ENCODE measurements at regions not wholly inside any gene's neighbourhood (a gene's known extent, or its start where the extent isn't known, plus 50 kb on each side); places are given as distances from the start of the nearest gene placed in this dataset.
A peak's percentile ranks its signal among the peaks of the same experiment; 100 is the strongest.

DNA sequence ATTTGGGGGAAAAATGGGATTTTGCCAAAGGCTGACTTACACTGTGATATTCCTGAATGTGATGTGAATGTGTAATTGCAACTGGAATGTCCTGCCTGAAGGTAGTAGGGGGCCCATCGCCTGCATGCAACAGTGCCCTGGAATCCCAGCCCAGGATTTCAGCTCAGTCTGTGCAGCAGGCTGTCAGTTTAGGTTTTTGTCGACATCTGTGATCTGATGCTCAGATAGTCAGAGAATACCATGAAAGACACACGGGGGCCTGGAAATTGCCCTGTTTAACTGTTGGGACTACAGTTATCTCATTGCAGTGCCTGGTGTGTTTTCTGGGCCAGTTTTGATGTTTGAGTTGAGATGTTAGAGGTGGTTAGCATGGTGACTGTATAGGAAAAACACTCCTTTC is 84.5 kb upstream of the HK2 start:
- TF ChIP-seq MYC (IDR thresholded peaks at IDR 0.05; ENCODE audit: low read depth, low read length) (no peak), POLR2A (IDR thresholded peaks at IDR 0.05; ENCODE audit: extremely low read depth, insufficient read length) (no peak)
- TF ChIP-seq, protein P1, sequence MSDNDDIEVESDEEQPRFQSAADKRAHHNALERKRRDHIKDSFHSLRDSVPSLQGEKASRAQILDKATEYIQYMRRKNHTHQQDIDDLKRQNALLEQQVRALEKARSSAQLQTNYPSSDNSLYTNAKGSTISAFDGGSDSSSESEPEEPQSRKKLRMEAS (IDR thresholded peaks at IDR 0.05; ENCODE audit: low read depth, low read length), result no peak
- TF ChIP-seq, protein P2, sequence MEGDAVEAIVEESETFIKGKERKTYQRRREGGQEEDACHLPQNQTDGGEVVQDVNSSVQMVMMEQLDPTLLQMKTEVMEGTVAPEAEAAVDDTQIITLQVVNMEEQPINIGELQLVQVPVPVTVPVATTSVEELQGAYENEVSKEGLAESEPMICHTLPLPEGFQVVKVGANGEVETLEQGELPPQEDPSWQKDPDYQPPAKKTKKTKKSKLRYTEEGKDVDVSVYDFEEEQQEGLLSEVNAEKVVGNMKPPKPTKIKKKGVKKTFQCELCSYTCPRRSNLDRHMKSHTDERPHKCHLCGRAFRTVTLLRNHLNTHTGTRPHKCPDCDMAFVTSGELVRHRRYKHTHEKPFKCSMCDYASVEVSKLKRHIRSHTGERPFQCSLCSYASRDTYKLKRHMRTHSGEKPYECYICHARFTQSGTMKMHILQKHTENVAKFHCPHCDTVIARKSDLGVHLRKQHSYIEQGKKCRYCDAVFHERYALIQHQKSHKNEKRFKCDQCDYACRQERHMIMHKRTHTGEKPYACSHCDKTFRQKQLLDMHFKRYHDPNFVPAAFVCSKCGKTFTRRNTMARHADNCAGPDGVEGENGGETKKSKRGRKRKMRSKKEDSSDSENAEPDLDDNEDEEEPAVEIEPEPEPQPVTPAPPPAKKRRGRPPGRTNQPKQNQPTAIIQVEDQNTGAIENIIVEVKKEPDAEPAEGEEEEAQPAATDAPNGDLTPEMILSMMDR (IDR thresholded peaks at IDR 0.05; ENCODE audit: low read depth, low read length), result no peak
- H3K4me3 ChIP-seq (ENCODE audit: low read depth, low read length), result no peak overlapping the region
- no peak for DNase-seq (ENCODE audit: low read depth)

DNA sequence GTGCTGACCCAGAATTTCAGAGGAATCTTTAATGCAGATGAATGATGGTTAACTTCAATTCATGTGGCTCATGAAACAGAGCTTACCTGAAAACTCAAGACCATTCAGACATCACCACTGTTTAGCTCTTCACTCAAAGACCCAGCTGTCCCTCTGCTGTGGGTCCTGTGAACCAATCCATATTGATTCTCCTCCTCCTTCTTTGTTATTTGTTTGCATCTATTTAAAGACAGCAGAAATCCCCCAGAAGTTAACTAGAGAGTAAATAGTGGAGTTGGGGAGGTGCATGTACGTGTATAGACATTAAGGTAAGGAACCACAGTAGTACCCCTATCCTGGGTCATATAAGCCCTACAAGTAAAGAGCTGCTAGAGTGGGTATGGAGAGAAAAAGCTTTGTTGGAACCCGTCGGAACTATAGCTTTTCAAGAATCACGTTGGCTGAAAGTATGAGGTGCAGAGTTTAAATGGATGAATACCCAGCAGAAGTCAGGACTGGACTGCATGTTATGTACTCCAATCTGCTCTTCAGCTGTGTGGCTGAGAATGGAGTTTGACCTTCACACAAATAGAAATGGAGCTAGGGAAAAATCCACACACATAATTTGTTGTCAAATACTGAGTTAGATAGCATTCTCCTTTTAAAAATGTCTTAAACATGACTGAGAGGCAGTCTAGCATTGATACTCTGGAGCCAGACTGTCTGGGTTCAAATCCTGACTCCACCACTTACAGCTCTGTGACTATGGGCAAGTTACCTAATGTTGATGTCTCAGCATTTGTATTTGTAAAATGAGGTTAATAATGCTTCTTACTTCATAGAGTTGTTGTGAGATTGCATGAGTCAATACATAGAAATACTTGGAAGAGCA is 81.7 kb upstream of the HK2 start:
- TF ChIP-seq, protein P1 (IDR thresholded peaks at IDR 0.05; ENCODE audit: low read depth, low read length), result no peak
- TF ChIP-seq, protein P2 (IDR thresholded peaks at IDR 0.05; ENCODE audit: low read depth, low read length), result no peak
- H3K4me3 ChIP-seq (ENCODE audit: low read depth, low read length), result no peak overlapping the region
- DNase-seq (ENCODE audit: low read depth), result no peak

DNA sequence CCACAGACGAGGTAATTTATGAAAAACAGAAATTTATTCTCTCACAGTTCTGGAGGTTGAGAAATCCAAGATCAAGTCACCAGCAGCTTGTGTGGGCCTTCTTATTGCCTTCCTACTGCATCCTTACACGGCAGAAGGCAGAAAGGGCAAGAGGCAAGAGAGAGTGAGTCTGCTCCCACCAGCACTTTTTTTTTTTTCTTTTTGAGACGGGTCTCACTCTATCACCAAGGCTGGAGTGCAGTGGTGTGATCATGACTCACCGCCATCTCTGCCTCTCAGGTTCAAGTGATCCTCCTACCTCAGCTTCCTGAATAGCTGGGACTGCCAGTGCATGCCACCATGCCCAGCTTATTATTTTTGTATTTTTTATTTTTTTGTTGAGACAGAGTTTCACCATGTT is 78.5 kb upstream of the HK2 start:
- TF ChIP-seq POLR2A (IDR thresholded peaks at IDR 0.05; ENCODE audit: extremely low read depth, insufficient read length), result no peak
- TF ChIP-seq, protein P2 (IDR thresholded peaks at IDR 0.05; ENCODE audit: low read depth, low read length), result no peak
- TF ChIP-seq, protein P1 (IDR thresholded peaks at IDR 0.05; ENCODE audit: low read depth, low read length), result no peak
- no peak for TF ChIP-seq MYC (IDR thresholded peaks at IDR 0.05; ENCODE audit: low read depth, low read length)
- peak; percentile 39 for DNase-seq (ENCODE audit: low read depth)
- no peak overlapping the region for H3K4me3 ChIP-seq (ENCODE audit: low read depth, low read length)

DNA sequence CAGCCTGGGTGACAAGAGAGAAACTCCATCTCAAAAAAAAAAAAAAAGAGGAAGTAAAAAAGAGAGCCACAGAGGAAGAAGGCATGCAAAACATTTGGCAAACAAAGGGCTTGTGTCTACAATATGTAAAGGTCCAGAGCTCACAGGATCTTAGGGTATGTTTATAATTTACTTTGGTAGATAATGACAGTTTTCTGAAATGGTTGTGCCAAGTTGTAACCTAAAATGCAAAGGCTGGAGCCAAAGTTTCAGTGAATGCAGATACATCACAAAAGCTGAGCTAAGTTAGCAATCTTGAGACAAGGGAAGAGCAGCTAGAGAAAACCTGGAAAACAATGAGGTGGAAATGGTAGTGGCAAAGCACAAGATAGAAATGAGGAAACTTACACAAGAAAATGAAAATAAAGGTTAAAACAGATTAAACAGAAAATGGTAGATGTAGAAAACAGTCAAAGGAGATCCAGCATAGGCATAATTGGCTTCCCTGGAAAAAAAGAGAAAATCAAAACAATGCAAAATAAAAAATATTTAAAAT is 77.5 kb upstream of the HK2 start:
- TF ChIP-seq MYC (IDR thresholded peaks at IDR 0.05; ENCODE audit: low read depth, low read length) (no peak), POLR2A (IDR thresholded peaks at IDR 0.05; ENCODE audit: extremely low read depth, insufficient read length) (no peak)
- TF ChIP-seq, protein P2 (IDR thresholded peaks at IDR 0.05; ENCODE audit: low read depth, low read length), result no peak
- TF ChIP-seq, protein P1 (IDR thresholded peaks at IDR 0.05; ENCODE audit: low read depth, low read length), result no peak
- no peak overlapping the region for H3K4me3 ChIP-seq (ENCODE audit: low read depth, low read length)
- peak; percentile 53 for DNase-seq (ENCODE audit: low read depth)

DNA sequence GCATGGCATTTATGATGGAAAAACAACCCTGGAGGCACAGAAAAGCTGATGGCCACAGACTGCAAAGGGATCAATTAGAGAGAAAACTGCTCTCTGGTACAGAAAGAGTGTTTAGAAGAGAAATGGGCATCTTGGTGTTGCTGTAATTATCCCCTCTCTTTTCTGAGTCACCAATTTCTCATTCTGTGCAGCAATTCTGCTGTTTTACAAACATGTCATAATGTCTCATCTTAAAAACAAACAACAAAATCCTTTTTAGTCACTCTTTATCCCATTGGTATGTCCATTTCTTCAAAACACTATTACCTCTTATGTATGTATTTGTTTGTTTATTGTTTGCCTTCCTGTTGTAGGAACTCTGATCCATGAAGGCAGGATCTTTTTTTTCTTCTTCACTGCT is 73.9 kb upstream of the HK2 start:
- no peak overlapping the region for H3K4me3 ChIP-seq (ENCODE audit: low read depth, low read length)
- TF ChIP-seq MYC (IDR thresholded peaks at IDR 0.05; ENCODE audit: low read depth, low read length) (no peak), POLR2A (IDR thresholded peaks at IDR 0.05; ENCODE audit: extremely low read depth, insufficient read length) (no peak)
- TF ChIP-seq, protein P2 (IDR thresholded peaks at IDR 0.05; ENCODE audit: low read depth, low read length), result no peak
- TF ChIP-seq, protein P1 (IDR thresholded peaks at IDR 0.05; ENCODE audit: low read depth, low read length), result no peak
- DNase-seq (ENCODE audit: low read depth), result no peak

Measured in NB4 (cell line).